ENCODE measurements at regions not wholly inside any gene's neighbourhood (a gene's known extent, or its start where the extent isn't known, plus 50 kb on each side); places are given as distances from the start of the nearest gene placed in this dataset.

DNA sequence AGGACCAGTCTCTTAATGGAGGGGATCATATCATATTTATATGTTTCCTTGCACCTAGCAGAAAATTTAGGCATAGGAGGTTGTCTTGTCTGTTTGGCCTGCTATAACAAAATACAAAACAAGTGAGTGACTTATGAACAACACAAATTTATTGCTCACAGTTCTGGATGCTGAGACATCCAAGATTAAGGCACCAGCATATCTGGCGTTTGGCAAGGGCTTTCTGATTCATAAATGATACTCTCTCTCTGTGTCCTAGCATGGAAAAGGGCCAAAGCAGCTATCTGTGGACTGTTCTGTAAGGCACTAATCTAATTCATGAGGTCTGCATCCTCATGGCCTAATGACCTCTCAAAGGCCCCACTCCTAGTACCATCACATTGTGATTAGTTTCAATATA is 683.0 kb downstream of the NR2F2 start:
- H3K4me1 Mint-ChIP-seq: peaks cover 31% of the 10 kb centered on the region
- peaks cover 4% of the 10 kb centered on the region for H3K27me3 Mint-ChIP-seq (ENCODE audit: low read depth, poor library complexity)
- no peak overlapping the region for H3K4me3 Mint-ChIP-seq
- no peak overlapping the region for H3K27ac Mint-ChIP-seq
- peaks cover 20% of the 10 kb centered on the region for H3K36me3 Mint-ChIP-seq (ENCODE audit: low read depth)
- DNase-seq: no peak
- TF ChIP-seq CTCF (IDR thresholded peaks at IDR 0.05): no peak
- peaks cover 18% of the 10 kb centered on the region for H3K9me3 Mint-ChIP-seq

DNA sequence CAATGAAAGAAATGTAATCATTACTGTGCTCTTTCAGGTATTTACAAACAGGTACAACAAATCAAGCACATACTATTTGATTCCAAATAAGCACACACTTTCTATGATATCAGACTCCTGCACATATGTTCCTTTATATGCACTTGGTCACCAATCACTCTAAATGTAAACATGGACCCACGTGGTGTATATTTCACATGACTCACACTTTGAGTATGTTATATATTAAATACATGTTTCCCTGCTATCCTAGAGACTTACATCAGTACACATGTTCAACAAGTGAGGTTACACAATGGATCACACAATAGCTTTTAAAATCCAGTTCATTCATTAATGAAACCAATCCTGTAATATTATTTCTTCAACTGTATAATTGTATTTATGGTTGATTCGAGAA is 683.5 kb downstream of the NR2F2 start:
- peaks cover 4% of the 10 kb centered on the region for H3K27me3 Mint-ChIP-seq (ENCODE audit: low read depth, poor library complexity)
- no peak for DNase-seq
- peaks cover 20% of the 10 kb centered on the region for H3K9me3 Mint-ChIP-seq
- peaks cover 28% of the 10 kb centered on the region for H3K4me1 Mint-ChIP-seq
- no peak for TF ChIP-seq CTCF (IDR thresholded peaks at IDR 0.05)
- no peak overlapping the region for H3K4me3 Mint-ChIP-seq
- H3K36me3 Mint-ChIP-seq (ENCODE audit: low read depth): peaks cover 20% of the 10 kb centered on the region
- H3K27ac Mint-ChIP-seq: no peak overlapping the region

GRCh38 chr15:97023488-97023844 is 693.0 kb downstream of the NR2F2 start:
- H3K4me3 Mint-ChIP-seq: no peak overlapping the region

DNA sequence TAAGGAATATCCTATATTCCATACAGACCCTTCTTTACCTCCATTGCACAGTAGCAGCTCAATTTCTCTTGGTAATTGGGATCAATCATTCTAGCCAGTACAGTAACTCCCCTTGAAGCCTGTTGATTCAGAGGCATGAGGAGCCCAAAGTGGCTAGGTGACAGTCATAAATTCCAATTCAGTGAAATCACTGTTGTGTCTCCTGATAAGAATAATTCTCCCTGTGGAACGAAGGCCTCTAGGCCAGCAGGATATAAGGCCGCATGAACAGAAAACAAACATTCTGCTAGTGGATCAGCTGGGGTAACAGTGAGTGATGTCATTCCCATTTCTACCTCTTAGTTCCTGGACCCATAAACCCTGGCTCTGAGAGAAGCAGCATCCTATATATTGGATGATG is 696.3 kb downstream of the NR2F2 start:
- peaks cover 21% of the 10 kb centered on the region for H3K36me3 Mint-ChIP-seq (ENCODE audit: low read depth)
- H3K9me3 Mint-ChIP-seq: peaks cover 42% of the 10 kb centered on the region
- H3K27ac Mint-ChIP-seq: no peak overlapping the region
- H3K27me3 Mint-ChIP-seq (ENCODE audit: low read depth, poor library complexity): peaks cover 5% of the 10 kb centered on the region
- no peak for TF ChIP-seq CTCF (IDR thresholded peaks at IDR 0.05)
- DNase-seq: no peak
- H3K4me1 Mint-ChIP-seq: peaks cover 14% of the 10 kb centered on the region
- no peak overlapping the region for H3K4me3 Mint-ChIP-seq

More at GRCh38 chr15:97023488-97023844, 693.0 kb downstream of the NR2F2 start:
- no peak for DNase-seq
- peaks cover 12% of the 10 kb centered on the region for H3K9me3 Mint-ChIP-seq
- no peak for TF ChIP-seq CTCF (IDR thresholded peaks at IDR 0.05)
- peaks cover 11% of the 10 kb centered on the region for H3K36me3 Mint-ChIP-seq (ENCODE audit: low read depth)
- no peak overlapping the region for H3K27ac Mint-ChIP-seq
- H3K4me1 Mint-ChIP-seq: peaks cover 19% of the 10 kb centered on the region
- H3K27me3 Mint-ChIP-seq (ENCODE audit: low read depth, poor library complexity): peaks cover 5% of the 10 kb centered on the region

GRCh38 chr15:97027772-97028171 is 697.3 kb downstream of the NR2F2 start:
- Mint-ChIP-seq H3K36me3 (ENCODE audit: low read depth) (peaks cover 21% of the 10 kb centered on the region), H3K4me3 (no peak overlapping the region), H3K27ac (no peak overlapping the region), H3K4me1 (peaks cover 8% of the 10 kb centered on the region), H3K27me3 (ENCODE audit: low read depth, poor library complexity) (no peaks in the 10 kb centered on the region), H3K9me3 (peaks cover 49% of the 10 kb centered on the region)
- TF ChIP-seq CTCF (IDR thresholded peaks at IDR 0.05): no peak
- no peak for DNase-seq

DNA sequence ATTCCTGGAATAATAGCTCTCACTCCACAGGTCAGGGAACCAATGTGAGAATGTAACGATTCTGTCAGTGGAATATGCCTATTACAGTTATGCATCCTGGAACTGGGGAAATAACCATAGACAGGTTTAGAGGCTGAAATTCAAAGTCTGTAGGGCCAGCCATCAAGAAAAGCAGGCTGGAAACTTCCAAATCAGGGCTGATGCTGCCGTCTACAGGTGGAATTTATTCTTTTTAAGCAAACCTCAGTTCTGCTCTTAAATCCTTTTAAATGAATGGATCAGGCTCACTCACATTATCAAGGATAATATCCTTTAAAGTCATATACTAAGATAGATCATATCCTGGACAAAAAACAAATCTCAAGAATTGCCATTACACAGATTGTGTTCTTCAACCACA is 699.8 kb downstream of the NR2F2 start:
- peaks cover 21% of the 10 kb centered on the region for H3K36me3 Mint-ChIP-seq (ENCODE audit: low read depth)
- TF ChIP-seq CTCF (IDR thresholded peaks at IDR 0.05): no peak
- no peaks in the 10 kb centered on the region for H3K4me1 Mint-ChIP-seq
- no peak for DNase-seq
- no peaks in the 10 kb centered on the region for H3K27me3 Mint-ChIP-seq (ENCODE audit: low read depth, poor library complexity)
- no peak overlapping the region for H3K4me3 Mint-ChIP-seq
- peaks cover 49% of the 10 kb centered on the region for H3K9me3 Mint-ChIP-seq
- H3K27ac Mint-ChIP-seq: no peak overlapping the region
